ENCODE measurements at regions not wholly inside any gene's neighbourhood (a gene's known extent, or its start where the extent isn't known, plus 50 kb on each side); places are given as distances from the start of the nearest gene placed in this dataset.

GRCh38 chr3:148540266-148540665, 157.4 kb upstream of the AGTR1 start:
- dilution Hi-C loops (cut with MboI; ENCODE audit: extremely low pct_ligation_motif_present, low sequenced_read_pairs): no loop called here

GRCh38 chr3:148540851-148541250, 156.9 kb upstream of the AGTR1 start:
- Histone ChIP-seq H3K4me2 (ENCODE audit: control insufficient read depth, extremely low read depth, insufficient read depth, low read depth, low read length) (no peak overlapping the region), H4K20me1 (ENCODE audit: control insufficient read depth, extremely low read depth, insufficient read depth, low read length) (no peaks in the 10 kb centered on the region), H3K9me3 (ENCODE audit: control insufficient read depth, low read depth, low read length) (no peaks in the 10 kb centered on the region), H2AFZ (ENCODE audit: control insufficient read depth, low read length) (no peak overlapping the region), H3K36me3 (ENCODE audit: control insufficient read depth in 2 of 2, extremely low read depth in 1 of 2, insufficient read depth in 2 of 2, low read length in 2 of 2) (no peaks in the 10 kb centered on the region), H3K4me1 (ENCODE audit: control insufficient read depth, extremely low read depth, insufficient read depth, low read length) (no peaks in the 10 kb centered on the region), H3K27ac (ENCODE audit: control insufficient read depth, insufficient read depth, low read length) (no peak overlapping the region), H3K9me1 (ENCODE audit: control insufficient read depth, extremely low read depth, insufficient read depth, low read length) (no peaks in the 10 kb centered on the region), H3K4me3 (ENCODE audit: control insufficient read depth in 2 of 3, extremely low read depth in 1 of 3, insufficient read depth in 2 of 3, low read depth in 1 of 3, low read length in 3 of 3) (no peak overlapping the region), H3K79me2 (ENCODE audit: control insufficient read depth, insufficient read depth, low read length) (no peaks in the 10 kb centered on the region), H3K9ac (ENCODE audit: control insufficient read depth, extremely low read depth, insufficient read depth, low read length) (no peak overlapping the region), H3K27me3 (ENCODE audit: control insufficient read depth, extremely low read depth, insufficient read depth, low read length) (no peaks in the 10 kb centered on the region)
- dilution Hi-C loops (cut with MboI; ENCODE audit: extremely low pct_ligation_motif_present, low sequenced_read_pairs): no loop called here
- no peak for FAIRE-seq
- no peak for DNase-seq (ENCODE audit: low read depth, low spot score)
- TF ChIP-seq CTCF (optimal IDR thresholded peaks at IDR 0.05 in 1 of 3, IDR thresholded peaks at IDR 0.05 in 1 of 3, conservative IDR thresholded peaks at IDR 0.05 in 1 of 3; ENCODE audit: extremely low read depth in 1 of 3, insufficient read depth in 2 of 3, low read length in 3 of 3): no peak
- no peak for TF ChIP-seq EZH2 (IDR thresholded peaks at IDR 0.05; ENCODE audit: low read length)

More at GRCh38 chr3:148540266-148540665, 157.4 kb upstream of the AGTR1 start:
- DNase-seq (ENCODE audit: low read depth, low spot score) (no peak), FAIRE-seq (no peak)
- TF ChIP-seq EZH2 (IDR thresholded peaks at IDR 0.05; ENCODE audit: low read length): no peak
- no peak for TF ChIP-seq CTCF (optimal IDR thresholded peaks at IDR 0.05 in 1 of 3, IDR thresholded peaks at IDR 0.05 in 1 of 3, conservative IDR thresholded peaks at IDR 0.05 in 1 of 3; ENCODE audit: extremely low read depth in 1 of 3, insufficient read depth in 2 of 3, low read length in 3 of 3)
- no peaks in the 10 kb centered on the region for H3K4me1 ChIP-seq (ENCODE audit: control insufficient read depth, extremely low read depth, insufficient read depth, low read length)
- H3K27ac ChIP-seq (ENCODE audit: control insufficient read depth, insufficient read depth, low read length): no peak overlapping the region
- H4K20me1 ChIP-seq (ENCODE audit: control insufficient read depth, extremely low read depth, insufficient read depth, low read length): no peaks in the 10 kb centered on the region
- no peak overlapping the region for H3K9ac ChIP-seq (ENCODE audit: control insufficient read depth, extremely low read depth, insufficient read depth, low read length)
- H3K9me3 ChIP-seq (ENCODE audit: control insufficient read depth, low read depth, low read length): no peaks in the 10 kb centered on the region
- H2AFZ ChIP-seq (ENCODE audit: control insufficient read depth, low read length): no peak overlapping the region
- H3K79me2 ChIP-seq (ENCODE audit: control insufficient read depth, insufficient read depth, low read length): no peaks in the 10 kb centered on the region
- H3K27me3 ChIP-seq (ENCODE audit: control insufficient read depth, extremely low read depth, insufficient read depth, low read length): no peaks in the 10 kb centered on the region
- H3K4me3 ChIP-seq (ENCODE audit: control insufficient read depth in 2 of 3, extremely low read depth in 1 of 3, insufficient read depth in 2 of 3, low read depth in 1 of 3, low read length in 3 of 3): no peak overlapping the region
- H3K36me3 ChIP-seq (ENCODE audit: control insufficient read depth in 2 of 2, extremely low read depth in 1 of 2, insufficient read depth in 2 of 2, low read length in 2 of 2): no peaks in the 10 kb centered on the region
- no peak overlapping the region for H3K4me2 ChIP-seq (ENCODE audit: control insufficient read depth, extremely low read depth, insufficient read depth, low read depth, low read length)
- no peaks in the 10 kb centered on the region for H3K9me1 ChIP-seq (ENCODE audit: control insufficient read depth, extremely low read depth, insufficient read depth, low read length)

All from keratinocyte (primary cell).